IPS-11a (cell line): ENCODE measurements at regions not wholly inside any gene's neighbourhood (a gene's known extent, or its start where the extent isn't known, plus 50 kb on each side); places are given as distances from the start of the nearest gene placed in this dataset.
"Not testable (repeated sequence)": the region's sequence is repeated elsewhere in the genome, so short reads cannot be mapped to it uniquely, and the experiment has no call there.

Source experiments
- H3K4me3 ChIP-seq: one replicate; pipeline ENCODE4 v1.5.1; 2013; ENCODE audit warnings: low read depth, low read length, control low read depth

GRCh38 chr15:20473465-20473864, 68.1 kb downstream of the GOLGA6L6 start:
- not testable (repeated sequence) for H3K4me3 ChIP-seq

DNA sequence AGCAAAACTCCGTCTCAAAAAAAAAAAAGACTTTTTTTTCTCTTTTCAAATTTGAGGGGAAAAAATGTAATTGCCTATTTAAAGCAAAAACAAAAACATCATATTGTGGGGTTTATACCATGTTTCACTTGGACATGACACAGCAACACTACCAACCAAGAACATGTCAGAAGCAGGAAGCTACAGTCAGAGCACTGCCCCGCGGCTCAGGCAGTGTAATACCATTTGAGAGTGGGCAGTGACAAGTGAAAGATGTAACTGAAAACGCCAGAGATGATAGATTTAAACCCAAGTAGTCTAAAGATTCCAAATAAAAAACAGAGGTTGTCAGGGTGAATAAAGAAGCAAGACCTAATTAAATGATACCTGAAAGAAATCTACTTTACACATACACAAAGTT, 68.6 kb downstream of the GOLGA6L6 start:
- not testable (repeated sequence) for H3K4me3 ChIP-seq

GRCh38 chr15:20470810-20471209, 70.8 kb downstream of the GOLGA6L6 start:
- not testable (repeated sequence) for H3K4me3 ChIP-seq

DNA sequence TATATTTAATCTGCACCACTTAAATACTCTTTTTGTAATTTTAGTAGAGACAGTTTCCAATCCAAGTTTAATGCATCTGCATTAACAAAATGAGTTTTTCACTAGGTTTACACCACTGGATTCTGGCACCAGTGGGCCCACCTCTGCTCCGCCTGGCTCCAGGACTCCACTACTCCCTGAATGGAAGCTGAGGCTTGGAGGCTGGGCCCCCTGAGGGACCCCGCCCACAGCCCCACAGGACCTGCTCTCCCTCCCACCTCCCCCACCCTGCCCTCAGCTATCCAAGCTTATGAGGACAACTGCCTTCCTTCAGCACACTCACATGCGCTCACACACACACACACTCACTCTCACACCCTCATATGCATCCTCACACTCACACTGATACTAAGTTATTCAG, 100.5 kb downstream of the GOLGA6L6 start:
- not testable (repeated sequence) for H3K4me3 ChIP-seq

DNA sequence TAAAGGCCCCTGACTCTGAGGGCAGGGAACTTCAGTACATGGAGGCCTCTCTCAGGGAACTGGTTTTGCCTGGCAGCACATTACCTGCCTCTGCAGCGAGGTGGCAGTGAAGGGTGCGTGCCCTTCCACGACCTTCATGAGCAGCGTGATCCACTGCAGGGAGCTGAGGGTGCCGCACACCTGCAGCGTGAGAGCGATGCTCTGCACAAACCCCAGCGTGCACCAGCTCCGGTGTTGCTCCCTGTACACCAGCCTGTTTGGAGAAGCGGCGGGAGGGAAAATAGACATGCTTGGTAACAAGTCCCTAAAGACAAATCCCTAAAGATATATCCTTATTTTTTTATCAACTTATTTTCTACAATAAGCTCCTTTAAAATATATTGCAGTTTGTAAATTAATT, 101.2 kb downstream of the GOLGA6L6 start:
- not testable (repeated sequence) for H3K4me3 ChIP-seq

GRCh38 chr15:20439111-20439510, 102.5 kb downstream of the GOLGA6L6 start:
- H3K4me3 ChIP-seq, result not testable (repeated sequence)

GRCh38 chr15:20438255-20438654, 103.3 kb downstream of the GOLGA6L6 start:
- H3K4me3 ChIP-seq, result not testable (repeated sequence)

- not testable (repeated sequence) for H3K4me3 ChIP-seq
Measured at GRCh38 chr15:20433468-20433867, 108.1 kb downstream of the GOLGA6L6 start.

DNA sequence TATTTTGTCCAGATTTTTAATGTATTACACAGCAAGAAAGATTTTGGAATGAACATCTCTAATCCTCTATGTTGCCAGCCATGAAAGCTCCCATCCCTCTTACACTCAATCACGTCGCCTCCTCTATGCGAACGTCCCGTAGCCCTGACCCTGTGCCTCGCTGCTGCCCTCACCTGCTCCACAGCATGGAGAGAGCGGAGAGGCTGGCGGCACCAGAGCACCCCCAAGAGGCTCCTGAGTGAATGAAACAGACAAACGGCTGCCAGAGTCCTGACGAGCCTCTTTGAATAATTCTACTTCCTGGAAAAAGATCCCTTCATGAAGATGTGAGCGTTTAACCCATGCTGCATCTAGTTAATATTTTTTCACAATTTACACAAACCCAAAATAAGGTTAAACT, 111.1 kb downstream of the GOLGA6L6 start:
- H3K4me3 ChIP-seq, result not testable (repeated sequence)

DNA sequence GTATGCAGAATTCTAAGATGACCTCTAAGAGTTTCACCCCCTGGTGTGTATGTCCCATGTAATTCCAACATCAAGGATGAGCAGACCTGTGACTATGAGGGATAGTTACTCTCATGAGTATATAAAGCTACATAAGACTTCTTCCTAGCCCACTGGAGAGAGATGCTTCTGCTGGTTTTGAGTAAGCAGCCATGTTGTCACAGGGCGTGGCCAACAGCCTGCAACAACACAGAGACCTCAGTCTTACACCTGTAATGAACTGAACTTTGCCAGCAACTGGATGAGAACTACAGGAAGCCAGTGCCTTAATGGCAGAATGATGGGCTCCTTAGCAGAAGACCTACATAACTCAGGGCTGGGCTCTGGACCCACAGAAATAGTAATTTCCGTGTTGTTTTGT, 120.9 kb downstream of the GOLGA6L6 start:
- H3K4me3 ChIP-seq, result not testable (repeated sequence)

GRCh38 chr15:20416618-20417017, 125.0 kb downstream of the GOLGA6L6 start:
- not testable (repeated sequence) for H3K4me3 ChIP-seq

DNA sequence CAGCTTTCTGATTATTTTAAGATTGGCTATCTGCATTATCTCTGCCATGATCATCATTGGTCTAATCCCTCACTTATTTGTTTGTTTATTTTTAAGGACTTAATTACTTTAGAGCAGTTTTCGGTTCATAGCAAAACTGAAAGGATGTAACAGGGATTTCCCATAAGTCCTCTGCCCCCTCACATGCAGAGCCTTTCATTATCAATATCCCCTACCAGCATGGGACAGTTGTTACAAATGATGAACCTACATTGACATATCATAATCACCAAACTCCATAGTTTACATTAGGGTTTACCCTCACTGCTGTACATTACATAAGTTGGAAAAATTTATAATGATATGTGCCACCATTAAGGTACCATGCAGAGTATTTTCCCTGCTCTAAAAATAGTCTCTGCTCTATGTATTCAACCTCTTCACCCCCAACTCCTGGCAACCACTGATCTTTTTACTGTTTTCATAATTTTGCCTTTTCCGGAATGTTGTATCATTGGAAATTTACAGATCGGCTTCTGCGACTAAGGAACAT, 131.9 kb downstream of the GOLGA6L6 start:
- not testable (repeated sequence) for H3K4me3 ChIP-seq

- H3K4me3 ChIP-seq, result no peak overlapping the region
Measured at GRCh38 chr15:20409247-20409646, 132.4 kb downstream of the GOLGA6L6 start.

GRCh38 chr15:20407553-20407952, 134.0 kb downstream of the GOLGA6L6 start:
- no peak overlapping the region for H3K4me3 ChIP-seq

DNA sequence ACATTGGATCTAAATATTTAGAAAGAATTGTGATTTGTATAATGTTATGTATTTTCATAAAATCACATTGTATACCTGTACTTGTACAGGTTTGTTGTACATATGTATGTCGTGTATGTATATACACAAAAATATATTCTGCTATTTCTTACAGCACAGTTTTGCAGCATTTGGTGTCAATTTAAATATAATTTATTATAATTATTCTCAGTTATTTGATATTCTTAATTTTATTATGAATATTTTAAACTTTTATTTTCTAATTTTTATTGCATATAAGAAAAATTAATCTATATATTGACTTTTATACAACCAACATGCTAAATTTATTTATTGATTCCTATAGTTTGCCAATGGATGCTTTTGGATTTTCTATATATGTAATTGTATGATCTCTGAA, 137.0 kb downstream of the GOLGA6L6 start:
- not testable (repeated sequence) for H3K4me3 ChIP-seq

GRCh38 chr15:20402586-20402985, 139.0 kb downstream of the GOLGA6L6 start:
- not testable (repeated sequence) for H3K4me3 ChIP-seq

DNA sequence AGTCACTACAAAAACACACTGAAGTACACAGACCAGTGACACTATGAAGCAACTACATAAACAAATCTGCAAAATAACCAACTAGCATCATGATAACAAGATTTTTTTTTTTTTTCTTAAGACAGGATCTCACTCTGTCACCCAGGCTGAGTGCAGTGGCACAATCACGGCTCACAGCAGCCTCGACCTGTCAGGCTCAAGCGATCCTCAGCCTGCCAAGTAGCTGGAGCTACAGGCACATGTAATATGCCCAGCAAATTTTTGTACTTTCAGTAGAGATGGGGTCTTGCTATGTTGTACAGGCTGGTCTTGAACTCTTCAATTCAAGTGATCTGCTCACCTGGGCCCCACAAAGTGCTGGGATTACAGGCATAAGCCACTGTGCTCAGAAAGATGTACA, 140.5 kb downstream of the GOLGA6L6 start:
- not testable (repeated sequence) for H3K4me3 ChIP-seq

DNA sequence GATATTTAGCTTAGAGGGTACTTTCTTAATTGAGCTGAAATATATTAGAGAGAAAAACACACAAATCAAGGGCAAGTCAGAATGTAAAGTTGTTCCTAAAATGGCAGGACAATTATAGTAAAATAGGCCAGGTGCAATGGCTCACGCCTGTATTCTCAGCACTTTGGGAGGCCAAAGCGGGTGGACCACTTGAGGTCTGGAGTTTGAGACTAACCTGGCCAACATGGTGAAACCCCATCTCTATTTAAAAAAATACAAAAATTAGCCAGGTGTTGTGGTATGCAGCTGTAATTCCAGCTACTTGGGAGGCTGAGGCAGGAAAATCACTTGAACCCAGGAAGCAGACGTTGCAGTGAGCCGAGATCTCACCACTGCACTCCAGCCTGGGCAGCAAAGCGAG, 142.9 kb downstream of the GOLGA6L6 start:
- not testable (repeated sequence) for H3K4me3 ChIP-seq

DNA sequence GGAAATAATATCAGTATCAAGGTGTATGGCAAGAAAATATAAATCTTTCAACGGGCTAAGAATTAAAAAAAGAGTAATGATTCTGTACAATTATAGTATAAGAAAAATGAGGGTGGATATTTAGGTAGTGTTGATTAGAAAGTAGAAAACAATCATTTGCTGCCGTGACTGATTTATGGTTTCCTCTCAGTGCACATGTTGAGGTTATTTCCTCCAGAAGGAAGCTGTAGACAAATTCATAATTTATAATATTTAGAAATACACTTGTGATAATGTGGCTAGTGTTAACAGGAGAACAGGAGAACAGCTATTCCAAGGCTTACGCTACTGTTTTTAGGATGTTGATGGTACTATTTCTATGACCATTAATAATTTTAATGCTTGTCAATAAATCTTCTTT, 153.4 kb downstream of the GOLGA6L6 start:
- H3K4me3 ChIP-seq, result not testable (repeated sequence)

DNA sequence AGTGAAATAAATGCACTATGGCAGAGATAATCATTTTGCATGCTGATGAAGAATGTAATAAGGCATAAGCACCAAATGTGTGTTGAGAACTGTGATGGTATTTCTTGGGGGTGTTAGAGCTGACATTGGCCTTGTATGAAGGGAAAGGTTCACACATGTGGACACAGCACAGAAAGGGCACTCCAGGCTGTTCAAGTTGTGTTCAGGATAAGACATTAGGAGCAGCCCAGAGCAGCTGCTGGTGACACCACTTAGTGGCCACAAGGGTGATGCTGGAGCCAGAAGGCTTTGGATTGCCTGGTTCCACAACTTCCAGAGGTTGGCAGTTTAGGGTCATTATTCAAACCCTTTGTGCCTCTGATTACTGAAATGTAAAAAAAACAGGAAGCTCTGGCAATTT, 155.4 kb downstream of the GOLGA6L6 start:
- no peak overlapping the region for H3K4me3 ChIP-seq

DNA sequence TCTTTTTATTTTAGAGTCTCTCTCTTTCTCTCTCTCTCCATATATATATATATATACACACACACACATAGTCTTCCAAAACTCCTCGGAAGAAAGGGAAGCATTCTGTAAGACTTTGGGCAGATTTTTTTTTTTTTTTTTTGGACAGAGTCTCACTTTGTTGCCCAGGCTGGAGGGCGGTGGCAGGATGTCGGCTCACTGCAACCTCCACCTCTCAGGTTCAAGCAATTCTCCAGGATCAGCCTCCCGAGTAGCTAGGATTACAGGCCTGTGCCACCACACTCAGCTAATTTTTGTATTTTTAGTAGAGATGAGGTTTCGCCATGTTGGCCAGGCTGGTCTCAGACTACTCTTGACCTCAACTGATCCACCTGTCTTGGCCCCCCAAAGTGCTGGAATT, 161.4 kb downstream of the GOLGA6L6 start:
- H3K4me3 ChIP-seq, result not testable (repeated sequence)

DNA sequence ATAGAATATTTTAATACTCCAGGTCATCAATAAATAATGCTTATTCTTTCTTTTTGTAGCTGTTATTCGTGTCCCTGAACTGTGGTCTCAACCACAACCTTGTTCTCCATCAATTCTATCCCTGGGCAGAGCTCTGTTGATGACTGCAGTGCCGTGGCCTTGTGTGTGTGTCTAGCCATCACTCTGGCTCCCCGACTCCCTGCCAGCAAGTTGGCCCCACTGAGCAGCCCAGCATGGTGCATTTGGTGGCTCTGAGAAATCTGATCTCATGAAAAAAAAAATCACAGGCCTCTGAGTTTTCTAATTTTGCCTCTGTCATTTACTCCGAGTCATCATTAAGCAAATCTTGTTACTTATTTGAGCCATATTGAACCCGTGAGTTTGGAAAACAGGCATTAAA, 164.7 kb downstream of the GOLGA6L6 start:
- H3K4me3 ChIP-seq, result no peak overlapping the region

DNA sequence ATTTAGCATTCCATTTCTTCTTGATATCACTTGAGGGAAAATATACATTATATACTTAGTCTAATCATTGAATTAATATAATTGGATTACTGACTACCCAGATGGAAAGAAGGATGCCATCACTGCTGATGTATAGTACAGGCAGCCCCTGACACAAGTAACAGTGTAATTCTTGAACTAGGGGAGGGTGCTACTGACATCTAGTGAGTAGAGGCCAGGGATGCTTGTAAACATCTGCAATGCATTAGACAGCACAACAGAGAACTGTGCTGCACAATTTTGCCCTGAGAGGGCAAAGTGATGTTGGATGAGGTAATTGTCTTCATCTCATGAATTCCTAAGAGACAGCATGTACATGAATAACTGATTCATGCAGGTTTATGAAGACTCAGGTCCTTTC, 169.2 kb downstream of the GOLGA6L6 start:
- not testable (repeated sequence) for H3K4me3 ChIP-seq

DNA sequence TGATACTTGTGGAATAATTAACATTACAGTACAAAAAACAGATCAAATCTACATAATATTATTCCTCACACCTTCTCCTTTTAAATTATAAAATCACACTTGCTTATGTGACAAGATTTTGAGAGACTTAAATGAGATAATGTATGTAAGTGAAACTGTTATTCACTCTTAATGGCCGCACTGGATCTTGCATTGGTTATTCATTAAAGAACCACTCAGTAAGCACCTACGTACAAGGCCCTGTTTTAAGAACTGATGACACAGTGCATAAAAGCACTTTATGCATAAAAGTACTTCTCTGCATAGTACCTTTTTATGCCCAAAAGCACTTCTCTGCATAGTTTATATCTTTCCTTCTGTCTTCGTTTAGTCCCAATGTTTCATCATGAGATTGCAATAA, 172.1 kb downstream of the GOLGA6L6 start:
- H3K4me3 ChIP-seq, result no peak overlapping the region
